ENCODE measurements at regions not wholly inside any gene's neighbourhood (a gene's known extent, or its start where the extent isn't known, plus 50 kb on each side); places are given as distances from the start of the nearest gene placed in this dataset.

DNA sequence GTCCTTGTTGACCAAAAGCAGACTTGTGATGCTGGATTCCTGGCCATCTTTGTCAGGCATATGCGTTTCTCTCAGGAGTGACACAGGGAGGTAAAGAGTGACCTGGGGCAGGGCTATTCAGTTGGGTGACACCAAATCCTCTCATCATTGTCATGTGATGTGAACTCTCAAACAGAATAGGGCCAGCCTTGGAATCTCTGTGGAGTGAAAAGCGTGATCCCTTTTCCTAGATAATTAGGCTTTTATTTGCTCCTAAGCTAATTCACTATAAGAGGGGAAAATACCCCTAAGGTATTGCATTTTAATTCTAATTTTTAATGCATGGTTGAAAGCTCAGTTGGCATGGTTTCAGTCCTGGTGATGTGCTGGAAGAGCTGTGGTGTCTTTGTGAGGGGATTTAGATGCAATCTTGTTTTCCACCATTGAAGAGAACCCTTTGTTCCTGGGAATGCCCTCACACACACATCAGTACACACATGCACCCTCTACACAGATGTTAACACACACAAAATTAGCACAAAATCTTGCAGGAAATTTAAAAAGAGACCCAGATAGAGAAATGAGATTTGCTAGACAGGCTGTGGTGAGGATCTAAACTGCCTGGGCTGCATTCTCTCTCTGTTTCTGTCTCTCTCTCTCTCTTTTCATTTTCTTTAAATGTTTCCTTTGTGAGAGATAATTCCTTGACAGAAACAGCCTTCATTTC is 349.9 kb downstream of the TSN start:
- DNase-seq (ENCODE audit: low read depth in 2 of 2), result no peak

DNA sequence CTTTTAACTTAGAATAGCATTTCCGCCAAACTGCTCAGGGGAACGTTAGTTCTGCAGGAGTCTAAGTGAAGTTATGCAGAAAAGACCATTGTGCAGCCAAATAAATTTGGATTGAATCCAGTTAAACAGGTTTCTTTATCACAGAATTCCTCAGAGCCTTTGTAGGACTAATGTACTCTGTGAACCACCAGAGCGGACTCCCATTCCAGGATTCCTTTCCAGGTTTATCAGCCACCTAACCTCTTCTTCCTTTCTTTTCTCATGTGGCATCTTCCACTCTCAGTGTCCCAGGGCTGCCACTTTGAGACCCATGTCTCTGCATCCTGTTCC is 350.4 kb downstream of the TSN start:
- no peak for DNase-seq (ENCODE audit: low read depth in 2 of 2)

DNA sequence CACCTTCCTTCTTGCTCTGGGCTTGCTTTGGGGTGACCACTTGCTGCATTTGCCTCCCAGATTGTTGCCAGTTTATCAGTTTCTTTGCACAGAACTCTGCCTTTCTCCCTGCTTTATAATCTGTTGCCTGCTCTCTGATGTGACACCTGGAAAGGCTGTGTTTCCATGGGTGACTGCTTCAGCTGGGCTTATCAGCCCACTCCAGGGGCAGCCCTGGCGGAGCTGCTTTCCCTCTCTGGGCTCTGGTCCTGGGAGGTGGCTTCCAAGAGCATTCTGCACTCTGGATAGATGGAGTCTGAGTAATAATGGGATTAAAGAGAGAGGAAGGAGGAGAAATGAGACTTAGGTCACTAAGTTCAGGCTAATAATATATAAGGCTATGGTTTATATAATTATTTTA is 352.7 kb downstream of the TSN start:
- no peak for DNase-seq (ENCODE audit: low read depth in 2 of 2)

- DNase-seq (ENCODE audit: low read depth in 2 of 2), result no peak
Observed at GRCh38 chr2:122112216-122113005, 357.0 kb downstream of the TSN start.

GRCh38 chr2:122114421-122114820 is 359.0 kb downstream of the TSN start:
- no peak for DNase-seq (ENCODE audit: low read depth in 2 of 2)

DNA sequence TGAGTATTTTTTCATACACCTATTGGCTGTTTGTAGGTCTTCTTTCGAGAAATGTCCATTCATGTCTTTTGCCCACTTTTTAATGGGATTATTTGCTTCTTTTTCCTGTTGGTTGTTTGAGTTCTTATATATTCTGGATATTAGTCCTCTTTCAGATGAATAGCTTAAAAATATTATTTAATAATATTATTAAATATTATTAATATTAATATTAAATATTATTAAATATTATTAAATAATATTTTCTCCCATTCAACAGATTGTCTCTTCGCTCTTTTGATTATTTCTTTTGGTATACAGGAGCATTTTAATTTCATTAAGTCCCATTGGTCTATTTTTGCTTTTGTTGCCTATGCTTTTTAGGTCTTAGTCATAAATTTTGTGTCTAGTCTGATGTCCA is 361.9 kb downstream of the TSN start:
- DNase-seq (ENCODE audit: low read depth in 2 of 2), result no peak

DNA sequence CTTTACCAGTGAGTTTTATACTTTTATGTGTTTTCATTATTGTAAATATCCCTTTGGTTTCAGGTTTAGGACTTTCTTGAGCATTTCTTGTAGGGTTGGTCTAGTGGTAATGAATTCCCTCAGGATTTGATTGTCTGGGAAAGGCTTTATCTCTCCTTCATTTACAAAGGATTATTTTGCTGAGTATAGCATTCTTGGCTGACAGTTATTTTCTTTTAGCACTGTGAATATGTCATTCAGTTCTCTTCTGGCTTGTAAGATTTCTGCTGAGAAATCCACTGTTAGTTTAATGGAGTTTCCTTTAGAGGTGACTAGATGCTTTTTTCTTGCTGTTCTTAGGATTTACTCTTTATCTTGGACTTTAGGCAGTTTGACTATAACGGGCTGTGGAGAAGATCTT is 373.9 kb downstream of the TSN start:
- DNase-seq (ENCODE audit: low read depth in 2 of 2), result no peak

- no peak for DNase-seq (ENCODE audit: low read depth in 2 of 2)
Observed at GRCh38 chr2:122132147-122132691, 376.8 kb downstream of the TSN start.

DNA sequence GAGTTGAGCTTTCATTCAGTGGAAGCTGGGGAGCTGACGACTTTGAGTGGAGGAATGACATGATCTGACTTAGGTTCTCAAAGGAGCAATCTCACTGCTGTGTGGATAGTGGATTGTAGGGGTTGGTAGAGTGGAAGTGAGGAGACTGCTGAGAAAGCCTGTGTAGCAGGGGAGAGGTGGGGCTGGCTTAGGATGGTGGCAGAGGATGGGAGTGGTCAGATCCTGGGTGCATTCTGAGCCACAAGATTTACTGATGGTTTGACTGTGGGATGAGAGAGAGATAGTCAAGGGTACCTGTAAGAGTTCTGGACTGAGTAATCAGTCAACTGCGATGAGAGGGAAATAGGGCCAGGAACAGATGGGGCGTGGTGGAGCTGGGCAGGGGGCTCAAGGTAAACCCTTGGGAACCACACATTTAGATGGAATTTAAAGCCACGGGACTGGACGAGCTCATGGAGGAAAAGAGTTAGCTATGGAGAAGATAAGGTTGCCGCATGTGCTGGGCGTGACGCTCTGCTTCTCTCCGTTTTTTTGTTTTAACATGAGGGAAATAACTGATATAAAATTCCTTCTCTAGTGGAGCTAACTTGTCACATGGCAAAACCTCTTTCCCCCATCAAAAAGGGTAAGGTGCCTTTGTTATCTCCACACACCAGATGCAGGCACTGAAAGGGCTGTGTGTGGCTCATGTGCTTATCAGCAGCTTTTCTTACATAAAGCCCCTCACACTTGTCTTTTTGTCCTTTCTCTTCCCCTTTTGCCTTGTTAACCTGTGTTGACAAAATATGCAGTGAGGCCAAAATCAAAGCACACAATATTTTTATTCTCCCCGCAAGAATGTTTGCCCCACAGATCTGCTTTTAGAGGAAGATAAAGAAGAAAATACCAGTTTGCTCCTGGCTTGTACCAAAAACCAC is 379.8 kb downstream of the TSN start:
- no peak for DNase-seq (ENCODE audit: low read depth in 2 of 2)

- DNase-seq (ENCODE audit: low read depth in 2 of 2), result no peak
Observed at GRCh38 chr2:122136056-122136455, 380.6 kb downstream of the TSN start.

- no peak for DNase-seq (ENCODE audit: low read depth in 2 of 2)
Observed at GRCh38 chr2:122138561-122138960, 383.1 kb downstream of the TSN start.

- DNase-seq (ENCODE audit: low read depth in 2 of 2), result no peak
Observed at GRCh38 chr2:122139739-122140420, 384.4 kb downstream of the TSN start.

- no peak for DNase-seq (ENCODE audit: low read depth in 2 of 2)
Observed at GRCh38 chr2:122144884-122145283, 389.4 kb downstream of the TSN start.

DNA sequence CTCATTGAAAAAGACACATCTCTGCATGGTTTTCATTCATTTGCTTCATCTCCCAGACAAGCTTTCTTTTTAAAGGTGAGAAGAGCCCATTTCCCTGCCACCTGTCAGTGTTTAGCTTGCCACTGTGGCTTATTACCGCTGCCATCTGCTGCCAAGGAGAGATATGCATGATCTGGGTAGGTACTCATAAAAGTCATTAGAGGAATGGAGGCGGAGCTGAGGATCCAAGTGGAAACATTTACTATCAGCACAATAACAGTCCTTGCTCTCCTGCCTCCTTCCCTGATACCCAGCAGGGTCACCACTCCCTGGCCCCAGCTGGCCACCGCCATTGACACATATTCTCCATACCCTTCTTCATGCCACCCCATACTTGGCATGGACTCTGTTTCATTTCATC is 390.4 kb downstream of the TSN start:
- no peak for DNase-seq (ENCODE audit: low read depth in 2 of 2)

DNA sequence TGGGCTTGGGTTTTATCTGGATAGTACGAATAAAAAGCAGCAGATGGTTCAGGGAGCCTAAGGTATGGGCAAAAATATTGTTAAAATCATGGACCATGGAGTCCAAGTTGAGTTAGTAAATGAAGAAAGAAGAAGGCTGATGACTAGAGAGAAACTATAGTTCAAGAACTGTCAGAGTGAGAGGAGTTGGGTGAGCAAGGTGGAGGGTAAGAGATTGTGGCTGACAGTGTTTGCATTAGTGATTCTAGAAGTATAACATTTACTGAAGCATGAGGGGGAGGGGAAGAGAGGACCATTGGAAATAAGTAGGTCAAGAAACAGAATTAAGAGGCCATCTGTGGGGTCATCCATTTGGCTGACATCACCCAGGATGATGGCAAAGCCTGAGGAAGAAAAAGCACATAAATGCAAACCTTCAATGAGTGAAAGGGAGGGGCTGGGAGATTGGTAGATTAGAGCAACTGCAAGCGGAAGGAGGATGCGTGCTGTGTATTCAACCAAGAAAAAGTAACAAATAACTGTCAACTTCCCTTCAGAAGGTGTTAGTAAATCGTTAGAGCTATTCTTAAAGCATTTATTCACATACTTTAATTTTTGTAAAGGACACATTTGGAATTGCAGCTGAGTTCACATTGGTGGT is 392.8 kb downstream of the TSN start:
- DNase-seq (ENCODE audit: low read depth in 2 of 2), result no peak

- no peak for DNase-seq (ENCODE audit: low read depth in 2 of 2)
Observed at GRCh38 chr2:122150524-122151280, 395.3 kb downstream of the TSN start.

- DNase-seq (ENCODE audit: low read depth in 2 of 2), result no peak
Observed at GRCh38 chr2:122152571-122152970, 397.1 kb downstream of the TSN start.

DNA sequence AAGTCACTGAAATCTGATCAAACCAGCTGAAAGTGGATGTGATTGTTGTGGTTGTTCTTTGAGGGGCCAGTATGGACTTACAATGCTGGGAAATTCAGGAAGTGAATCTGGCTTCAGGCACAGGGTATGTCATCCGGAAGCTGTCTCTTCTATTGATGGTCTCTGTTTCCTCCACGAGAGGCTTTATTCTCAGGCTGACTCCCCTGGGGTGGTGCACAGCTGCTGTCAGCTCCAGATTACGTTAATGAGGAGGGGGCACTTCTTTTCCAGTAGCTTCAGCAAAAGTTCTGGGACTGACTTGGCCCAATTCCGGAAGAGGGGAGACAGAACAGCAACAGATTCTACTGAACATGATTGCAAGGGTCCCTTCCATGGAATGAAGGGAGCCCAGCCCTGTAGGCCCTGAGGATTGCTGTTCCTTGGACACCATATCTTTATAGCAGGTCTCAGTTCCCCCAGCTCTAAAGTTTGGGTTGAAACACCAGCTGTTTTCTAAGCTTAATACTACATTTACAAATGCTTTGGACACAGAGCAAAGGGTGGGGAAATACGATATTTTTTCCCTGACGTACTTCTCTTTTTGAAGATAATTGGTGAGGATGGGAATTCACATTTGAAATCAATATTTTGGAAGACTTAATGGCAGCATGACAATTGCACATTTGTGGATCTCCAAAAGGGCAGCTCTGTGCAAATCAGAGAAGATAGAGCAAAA is 400.9 kb downstream of the TSN start:
- DNase-seq (ENCODE audit: low read depth in 2 of 2), result no peak

- no peak for DNase-seq (ENCODE audit: low read depth in 2 of 2)
Observed at GRCh38 chr2:122157158-122157557, 401.7 kb downstream of the TSN start.

DNA sequence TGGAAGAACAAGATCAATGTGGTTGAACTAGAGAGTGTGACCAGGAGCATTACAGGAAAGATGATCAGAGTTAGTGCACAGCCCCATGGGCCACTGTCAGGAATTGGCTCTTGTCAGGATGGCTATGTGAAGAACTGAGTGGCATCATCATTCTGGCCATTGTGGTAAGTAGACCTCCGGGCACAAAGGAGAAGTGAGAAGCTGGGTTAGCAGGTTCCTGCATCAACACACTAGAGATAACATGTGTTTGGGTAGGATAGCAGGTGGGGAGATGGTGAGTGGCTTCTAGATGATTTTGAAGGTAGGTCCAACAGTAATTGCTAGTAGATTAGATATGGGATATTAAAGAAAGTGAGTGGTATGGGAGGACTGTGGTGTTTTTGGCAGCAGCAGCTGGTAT is 408.2 kb downstream of the TSN start:
- DNase-seq (ENCODE audit: low read depth in 2 of 2), result no peak
